HCT116 (cell line): ENCODE measurements at regions not wholly inside any gene's neighbourhood (a gene's known extent, or its start where the extent isn't known, plus 50 kb on each side); places are given as distances from the start of the nearest gene placed in this dataset.

Experiments
- ATAC-seq: fragments of 200-7000 bp; cut with Tn5 transposase; 2 replicates; pipeline ENCODE4 v1.9.1; 2020; ENCODE audit warnings: mild to moderate bottlenecking, moderate library complexity
- BruUV-seq: library from RNA; stranded (reverse); fragments of 400-500 nt; replicated peaks from 2 replicates; lab custom pipeline; 2021; lab: Mats Ljungman, UMichigan
- CTCF ChIA-PET: fragments of 300-600 bp; sonication (Branson Sonifier 250); formaldehyde crosslinking; loops from one replicate; lab custom pipeline; 2021; ENCODE audit warnings: antibody characterized with exemption; lab: Charles Lee
- POLR2A ChIA-PET: fragments of 300-600, 350-600 bp; sonication (Branson Sonifier 250); formaldehyde crosslinking; loops from one replicate; lab custom pipeline; 2021; ENCODE audit warnings: antibody characterized with exemption; lab: Charles Lee
- RAD21 ChIA-PET, 2 experiments: fragments of 300-600 bp; sonication (Branson Sonifier 250); formaldehyde crosslinking; loops; one replicate each; lab custom pipeline; 2023; ENCODE audit warnings: low total read pairs in 2 of 2; ENCODE audit not compliant: uncharacterized antibody in 2 of 2, unreplicated experiment in 2 of 2, low non-redundant PET in 1 of 2; lab: Charles Lee
- DNase-seq: peaks from one replicate; pipeline ENCODE4 v3.0.0-alpha.2; 2010; ENCODE audit warnings: low read depth, low spot score
- H2AFZ ChIP-seq: fragments of 200-600 bp; shearing (Covaris generic), sonication (generic); 2 replicates; pipeline ENCODE4 v1.6.1; 2017; ENCODE audit warnings: low read depth, mixed run types, mixed read lengths, antibody characterized with exemption, low read length; ENCODE audit not compliant: poor library complexity, severe bottlenecking
- H3K27ac ChIP-seq: 2 replicates; pipeline ENCODE4 v1.5.1; 2012; ENCODE audit warnings: low read depth, low read length
- H3K27me3 ChIP-seq: fragments of 200-600 bp; sonication (generic); 2 replicates; pipeline ENCODE4 v1.6.1; 2016; ENCODE audit warnings: mixed run types, low read length, mixed read lengths; ENCODE audit not compliant: insufficient read depth
- H3K36me3 ChIP-seq, 2 experiments: fragments of 200-500 bp in 1 of 2; fragments of 200-600 bp in 1 of 2; sonication (Bioruptor generic) in 1 of 2; sonication (generic) in 1 of 2; 2 replicates each; pipeline versions ENCODE4 v1.5.1 to v1.6.1; 2014 to 2016; ENCODE audit warnings: low read length in 2 of 2, inconsistent platforms in 1 of 2, mixed read lengths in 1 of 2, mixed run types in 1 of 2; ENCODE audit not compliant: insufficient read depth in 2 of 2, control insufficient read depth in 1 of 2
- H3K4me1 ChIP-seq, 2 experiments: fragments of 200-600 bp in 1 of 2; sonication (generic) in 1 of 2; 2 replicates each; pipeline versions ENCODE4 v1.5.1 to v1.6.1; 2012 to 2017; ENCODE audit warnings: low read length in 2 of 2, inconsistent platforms in 1 of 2, mild to moderate bottlenecking in 1 of 2, mixed read lengths in 1 of 2, mixed run types in 1 of 2, moderate library complexity in 1 of 2; ENCODE audit not compliant: insufficient read depth in 2 of 2, control insufficient read depth in 1 of 2
- H3K4me2 ChIP-seq: fragments of 200-600 bp; sonication (generic); 2 replicates; pipeline ENCODE4 v1.6.1; 2017; ENCODE audit warnings: mixed run types, low read length, mixed read lengths
- H3K4me3 ChIP-seq, 2 experiments: fragments of 200-600 bp in 1 of 2; sonication (generic) in 1 of 2; replicated peaks in 1 of 2; 2 replicates each; pipeline ENCODE4 v1.5.1; 2011 to 2016; ENCODE audit warnings: low read length in 2 of 2, control low read depth in 1 of 2, low read depth in 1 of 2, mild to moderate bottlenecking in 1 of 2, mixed read lengths in 1 of 2, mixed run types in 1 of 2
- H3K79me2 ChIP-seq: fragments of 200-600 bp; sonication (generic); 2 replicates; pipeline ENCODE4 v1.6.1; 2017; ENCODE audit warnings: mild to moderate bottlenecking, mixed run types, low read length, moderate library complexity, mixed read lengths; ENCODE audit not compliant: insufficient read depth
- H3K9ac ChIP-seq: fragments of 200-600 bp; sonication (generic); 2 replicates; pipeline ENCODE4 v1.6.1; 2016; ENCODE audit warnings: low read length, mixed read lengths
- H3K9me2 ChIP-seq: fragments of 200-600 bp; sonication (generic), shearing (Covaris generic); 2 replicates; pipeline ENCODE4 v1.6.1; 2017; ENCODE audit warnings: mixed run types, mild to moderate bottlenecking, moderate library complexity; ENCODE audit not compliant: insufficient read depth
- H3K9me3 ChIP-seq, 2 experiments: fragments of 200-500 bp in 1 of 2; fragments of 200-600 bp in 1 of 2; sonication (Bioruptor generic) in 1 of 2; sonication (generic) in 1 of 2; 2 replicates each; pipeline ENCODE4 v1.6.1; 2014 to 2017; ENCODE audit warnings: low read length in 2 of 2, mixed read lengths in 2 of 2, inconsistent platforms in 1 of 2, low read depth in 1 of 2, mild to moderate bottlenecking in 1 of 2, mixed run types in 1 of 2, moderate library complexity in 1 of 2; ENCODE audit not compliant: control insufficient read depth in 1 of 2, insufficient read depth in 1 of 2
- H4K20me1 ChIP-seq: fragments of 200-600 bp; sonication (generic), shearing (Covaris generic); 2 replicates; pipeline ENCODE4 v1.6.1; 2017; ENCODE audit warnings: mixed run types, mild to moderate bottlenecking, moderate library complexity; ENCODE audit not compliant: insufficient read depth
- CEBPB ChIP-seq: IDR thresholded peaks from 2 replicates; pipeline ENCODE4 v1.6.1; 2012; ENCODE audit warnings: low read depth
- ELF1 ChIP-seq: IDR thresholded peaks from 2 replicates; pipeline ENCODE4 v1.6.1; 2012; ENCODE audit warnings: low read depth, borderline replicate concordance
- EZH2 ChIP-seq: fragments of 200-600 bp; sonication (generic); IDR thresholded peaks from 2 replicates; pipeline ENCODE4 v1.6.1; 2017; ENCODE audit warnings: antibody characterized with exemption, mixed run types
- FOSL1 ChIP-seq: IDR thresholded peaks from 2 replicates; pipeline ENCODE4 v1.6.1; 2012; ENCODE audit warnings: low read depth
- POLR2A ChIP-seq: IDR thresholded peaks from 2 replicates; pipeline ENCODE4 v1.7.0; 2011; ENCODE audit warnings: borderline replicate concordance; ENCODE audit not compliant: insufficient read depth, insufficient read length; ENCODE audit errors: extremely low read depth
- POLR2AphosphoS5 ChIP-seq: IDR thresholded peaks from 2 replicates; pipeline ENCODE4 v1.6.1; 2011; ENCODE audit warnings: mild to moderate bottlenecking, low read depth, low read length, moderate library complexity
- RAD21 ChIP-seq: IDR thresholded peaks from 2 replicates; pipeline ENCODE4 v1.6.1; 2012; ENCODE audit warnings: low read depth, mild to moderate bottlenecking
- TCF7L2 ChIP-seq: IDR thresholded peaks from 2 replicates; pipeline ENCODE4 v1.7.0; 2011; ENCODE audit warnings: borderline replicate concordance, inconsistent platforms; ENCODE audit not compliant: insufficient read depth, insufficient read length; ENCODE audit errors: extremely low read depth
- YY1 ChIP-seq: IDR thresholded peaks from 2 replicates; pipeline ENCODE4 v1.6.1; 2011; ENCODE audit warnings: low read length, low read depth, moderate library complexity, mild to moderate bottlenecking; ENCODE audit not compliant: insufficient replicate concordance; ENCODE audit errors: extremely low read depth
- ZFX ChIP-seq: fragments of 450-650 bp; IDR thresholded peaks from 2 replicates; pipeline ENCODE4 v1.6.1; 2017
- intact Hi-C: fragments of 100-400 bp; cut with micrococcal nuclease; formaldehyde crosslinking; loops from 2 replicates; pipeline ENCODE4 v1.10.0; 2022
- TF ChIP-seq, protein P1 (sequence below): IDR thresholded peaks from 2 replicates; pipeline ENCODE4 v1.6.1; 2012
- TF ChIP-seq, protein P2 (sequence below): IDR thresholded peaks from 2 replicates; pipeline ENCODE4 v1.6.1; 2012
- TF ChIP-seq, protein P3 (sequence below): IDR thresholded peaks from 2 replicates; pipeline ENCODE4 v1.6.1; 2012; ENCODE audit warnings: low read depth

DNA sequence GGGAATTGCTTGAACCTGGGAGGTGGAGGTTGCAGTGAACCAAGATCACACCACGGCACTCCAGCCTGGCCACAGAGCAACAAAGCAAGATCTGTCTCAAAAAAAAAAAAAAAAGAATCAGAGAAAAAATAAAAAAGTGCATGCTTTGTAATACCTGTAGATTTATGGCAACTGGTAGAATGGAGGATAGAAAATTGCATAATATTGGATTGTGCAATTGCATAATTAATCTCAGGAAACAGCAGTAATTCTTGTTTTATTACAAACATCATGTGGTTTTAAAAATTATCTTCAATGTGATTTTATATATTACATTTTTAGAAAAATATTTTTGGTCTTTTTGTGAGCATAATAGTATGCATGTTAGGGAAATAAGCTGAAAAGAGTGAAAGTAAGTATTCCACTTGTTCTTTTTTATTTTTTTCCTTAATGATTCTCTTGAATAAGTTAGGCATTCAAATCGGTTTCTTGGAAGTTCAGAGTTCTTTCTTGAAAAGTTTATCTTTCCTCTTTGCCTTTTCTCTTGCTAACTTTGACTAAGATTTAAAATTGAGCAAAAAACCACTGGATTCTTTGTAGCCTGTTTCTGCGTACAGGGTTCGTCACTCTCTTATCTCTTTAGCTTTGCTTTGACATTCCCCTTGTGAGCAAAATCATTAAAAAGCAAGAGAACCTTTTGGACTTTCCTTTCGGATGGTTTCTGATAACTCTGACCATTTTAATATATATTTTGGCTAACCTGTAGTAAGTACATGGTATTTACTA is 127.5 kb upstream of the ADAMTS5 start:
- BruUV-seq: no TSS peak
- POLR2A ChIA-PET: no interaction called here
- ATAC-seq: no peak
- no peaks in the 10 kb centered on the region for H3K79me2 ChIP-seq
- peaks cover 9 to 11% of the 10 kb centered on the region in 2 experiments; a peak in 2 of 4 replicates for H3K9me3 ChIP-seq
- H3K4me2 ChIP-seq: no peak overlapping the region
- H4K20me1 ChIP-seq: no peaks in the 10 kb centered on the region
- H3K4me3 ChIP-seq: no peak overlapping the region
- H3K36me3 ChIP-seq: no peaks in the 10 kb centered on the region
- H2AFZ ChIP-seq: no peak overlapping the region
- CTCF ChIA-PET: no interaction called here
- DNase-seq: no peak
- intact Hi-C loops: no loop called here
- TF ChIP-seq FOSL1: no peak
- TF ChIP-seq EZH2: no peak
- TF ChIP-seq YY1: no peak
- no peak for TF ChIP-seq ELF1
- TF ChIP-seq, protein P1, sequence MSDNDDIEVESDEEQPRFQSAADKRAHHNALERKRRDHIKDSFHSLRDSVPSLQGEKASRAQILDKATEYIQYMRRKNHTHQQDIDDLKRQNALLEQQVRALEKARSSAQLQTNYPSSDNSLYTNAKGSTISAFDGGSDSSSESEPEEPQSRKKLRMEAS: no peak
- TF ChIP-seq POLR2AphosphoS5: no peak
- no peak for TF ChIP-seq ZFX
- no peak for TF ChIP-seq CEBPB
- TF ChIP-seq, protein P2, sequence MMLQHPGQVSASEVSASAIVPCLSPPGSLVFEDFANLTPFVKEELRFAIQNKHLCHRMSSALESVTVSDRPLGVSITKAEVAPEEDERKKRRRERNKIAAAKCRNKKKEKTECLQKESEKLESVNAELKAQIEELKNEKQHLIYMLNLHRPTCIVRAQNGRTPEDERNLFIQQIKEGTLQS: no peak
- no peak for TF ChIP-seq RAD21
- no peak for TF ChIP-seq POLR2A
- no peak for TF ChIP-seq TCF7L2
- TF ChIP-seq, protein P3, sequence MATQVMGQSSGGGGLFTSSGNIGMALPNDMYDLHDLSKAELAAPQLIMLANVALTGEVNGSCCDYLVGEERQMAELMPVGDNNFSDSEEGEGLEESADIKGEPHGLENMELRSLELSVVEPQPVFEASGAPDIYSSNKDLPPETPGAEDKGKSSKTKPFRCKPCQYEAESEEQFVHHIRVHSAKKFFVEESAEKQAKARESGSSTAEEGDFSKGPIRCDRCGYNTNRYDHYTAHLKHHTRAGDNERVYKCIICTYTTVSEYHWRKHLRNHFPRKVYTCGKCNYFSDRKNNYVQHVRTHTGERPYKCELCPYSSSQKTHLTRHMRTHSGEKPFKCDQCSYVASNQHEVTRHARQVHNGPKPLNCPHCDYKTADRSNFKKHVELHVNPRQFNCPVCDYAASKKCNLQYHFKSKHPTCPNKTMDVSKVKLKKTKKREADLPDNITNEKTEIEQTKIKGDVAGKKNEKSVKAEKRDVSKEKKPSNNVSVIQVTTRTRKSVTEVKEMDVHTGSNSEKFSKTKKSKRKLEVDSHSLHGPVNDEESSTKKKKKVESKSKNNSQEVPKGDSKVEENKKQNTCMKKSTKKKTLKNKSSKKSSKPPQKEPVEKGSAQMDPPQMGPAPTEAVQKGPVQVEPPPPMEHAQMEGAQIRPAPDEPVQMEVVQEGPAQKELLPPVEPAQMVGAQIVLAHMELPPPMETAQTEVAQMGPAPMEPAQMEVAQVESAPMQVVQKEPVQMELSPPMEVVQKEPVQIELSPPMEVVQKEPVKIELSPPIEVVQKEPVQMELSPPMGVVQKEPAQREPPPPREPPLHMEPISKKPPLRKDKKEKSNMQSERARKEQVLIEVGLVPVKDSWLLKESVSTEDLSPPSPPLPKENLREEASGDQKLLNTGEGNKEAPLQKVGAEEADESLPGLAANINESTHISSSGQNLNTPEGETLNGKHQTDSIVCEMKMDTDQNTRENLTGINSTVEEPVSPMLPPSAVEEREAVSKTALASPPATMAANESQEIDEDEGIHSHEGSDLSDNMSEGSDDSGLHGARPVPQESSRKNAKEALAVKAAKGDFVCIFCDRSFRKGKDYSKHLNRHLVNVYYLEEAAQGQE: no peak
- TF ChIP-seq, all 23 proteins: peak for 0
- no peaks in the 10 kb centered on the region for H3K9me2 ChIP-seq
- H3K27ac ChIP-seq: no peak overlapping the region
- H3K27me3 ChIP-seq: no peaks in the 10 kb centered on the region
- H3K4me1 ChIP-seq: no peaks in the 10 kb centered on the region
- H3K9ac ChIP-seq: no peak overlapping the region
- RAD21 ChIA-PET: no interaction called here
